ENCODE measurements at regions not wholly inside any gene's neighbourhood (a gene's known extent, or its start where the extent isn't known, plus 50 kb on each side); places are given as distances from the start of the nearest gene placed in this dataset.

DNA sequence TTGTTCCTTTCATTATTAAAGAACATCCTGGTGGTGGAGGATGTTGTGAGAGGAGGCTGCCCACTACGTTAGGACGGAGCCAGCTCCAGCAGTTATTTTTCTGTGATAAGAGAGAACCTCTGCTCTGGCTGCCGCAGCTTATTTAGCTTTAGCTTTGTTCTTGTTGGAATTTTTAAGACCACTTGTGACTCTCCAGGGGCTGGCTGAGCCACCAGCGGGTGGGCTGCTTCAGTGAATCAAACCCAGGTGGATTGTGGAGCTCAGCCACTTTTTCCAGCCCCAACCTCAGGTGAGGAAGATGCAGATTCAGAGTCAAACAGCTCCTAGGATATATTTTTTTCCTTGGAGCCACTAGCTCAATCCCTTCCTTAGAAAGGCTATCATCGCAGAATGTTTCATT is 83.1 kb upstream of the CTTNBP2NL start:
- DNase-seq (ENCODE audit: extremely low read depth, low read depth, low spot score): no peak

DNA sequence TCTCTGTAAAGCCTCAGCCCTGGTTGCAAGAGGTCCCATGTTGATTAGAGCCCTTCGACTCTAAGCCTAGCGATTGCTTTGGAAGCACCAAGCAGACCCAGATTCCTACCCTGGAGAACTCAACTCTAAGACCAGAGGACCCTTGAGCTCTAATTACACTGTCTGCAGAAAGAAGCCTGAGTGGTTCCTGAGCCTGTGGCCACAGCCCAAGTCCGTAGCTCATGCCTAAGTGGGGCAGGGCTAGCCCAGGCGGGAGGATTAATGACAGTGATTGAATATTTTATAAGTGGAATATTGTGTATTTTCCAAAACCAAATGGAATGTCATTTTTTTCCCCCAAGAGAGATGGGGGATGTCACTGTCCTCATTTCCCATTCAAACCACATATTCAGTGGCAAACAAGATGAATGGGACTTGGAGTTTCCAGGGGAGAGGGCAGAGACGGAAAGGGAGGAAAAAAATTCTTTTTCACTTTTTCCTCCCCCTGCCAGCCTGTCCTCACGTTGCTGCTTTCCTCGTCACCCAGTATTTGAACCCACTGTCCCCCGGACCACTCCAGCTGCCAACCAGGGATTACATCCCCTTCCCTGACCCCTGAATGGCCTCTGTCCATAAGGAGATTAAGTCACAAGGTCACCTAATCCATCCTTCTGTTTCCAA is 79.6 kb upstream of the CTTNBP2NL start:
- DNase-seq (ENCODE audit: extremely low read depth, low read depth, low spot score): no peak

DNA sequence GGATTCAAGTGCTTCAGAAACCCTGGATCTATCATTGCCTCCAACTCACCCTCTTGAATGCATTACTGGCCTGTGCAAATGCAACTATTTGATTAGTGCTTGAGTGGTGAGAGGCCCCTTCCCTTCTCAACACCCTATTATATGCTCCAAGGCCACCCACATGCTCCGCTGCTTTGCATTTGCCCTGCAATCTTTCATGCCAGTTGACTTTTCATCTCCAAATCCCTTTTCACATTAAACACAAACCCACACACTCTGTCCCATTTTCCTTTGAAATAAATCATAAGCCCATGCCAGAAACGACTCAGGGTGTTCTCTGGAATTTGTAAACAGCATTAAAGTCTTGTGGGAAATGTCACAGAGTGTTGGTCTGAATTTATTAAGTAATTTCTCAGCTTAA is 78.9 kb upstream of the CTTNBP2NL start:
- no peak for DNase-seq (ENCODE audit: extremely low read depth, low read depth, low spot score)

GRCh38 chr1:112317611-112318062 is 78.4 kb upstream of the CTTNBP2NL start:
- no peak for DNase-seq (ENCODE audit: extremely low read depth, low read depth, low spot score)

GRCh38 chr1:112318263-112318662 is 77.8 kb upstream of the CTTNBP2NL start:
- no peak for DNase-seq (ENCODE audit: extremely low read depth, low read depth, low spot score)

DNA sequence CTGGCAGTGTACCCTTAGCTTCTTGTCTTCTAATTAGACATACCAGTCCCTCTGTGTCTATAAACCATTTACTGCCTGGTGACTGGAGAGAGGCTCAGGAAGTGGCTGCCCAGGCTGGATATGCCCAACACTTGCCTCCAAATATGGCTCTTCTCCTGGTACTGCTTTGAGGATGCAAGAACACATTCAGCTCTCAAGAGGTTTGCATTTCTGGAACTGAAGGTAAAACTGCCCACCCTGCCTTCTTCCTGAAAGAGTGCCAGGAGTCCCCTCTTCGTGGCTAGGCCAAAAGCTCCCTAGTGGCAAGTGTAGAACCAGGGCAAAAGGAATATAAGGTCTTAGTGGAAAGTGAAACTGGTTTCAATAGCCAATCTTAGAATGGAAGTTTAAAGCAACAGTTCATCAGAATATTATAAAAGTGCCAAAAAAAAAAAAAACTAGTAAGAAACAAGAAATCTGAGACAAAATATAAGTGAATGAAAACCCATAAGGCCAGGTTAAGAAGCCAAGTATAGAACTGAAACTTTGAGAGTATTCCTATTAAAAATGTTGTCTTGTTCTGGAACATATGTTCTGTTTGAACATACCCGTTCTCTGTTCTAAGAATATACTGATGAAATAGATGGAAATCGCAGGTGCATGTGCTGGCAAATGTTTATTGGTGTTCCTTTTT is 77.2 kb upstream of the CTTNBP2NL start:
- no peak for DNase-seq (ENCODE audit: extremely low read depth, low read depth, low spot score)

DNA sequence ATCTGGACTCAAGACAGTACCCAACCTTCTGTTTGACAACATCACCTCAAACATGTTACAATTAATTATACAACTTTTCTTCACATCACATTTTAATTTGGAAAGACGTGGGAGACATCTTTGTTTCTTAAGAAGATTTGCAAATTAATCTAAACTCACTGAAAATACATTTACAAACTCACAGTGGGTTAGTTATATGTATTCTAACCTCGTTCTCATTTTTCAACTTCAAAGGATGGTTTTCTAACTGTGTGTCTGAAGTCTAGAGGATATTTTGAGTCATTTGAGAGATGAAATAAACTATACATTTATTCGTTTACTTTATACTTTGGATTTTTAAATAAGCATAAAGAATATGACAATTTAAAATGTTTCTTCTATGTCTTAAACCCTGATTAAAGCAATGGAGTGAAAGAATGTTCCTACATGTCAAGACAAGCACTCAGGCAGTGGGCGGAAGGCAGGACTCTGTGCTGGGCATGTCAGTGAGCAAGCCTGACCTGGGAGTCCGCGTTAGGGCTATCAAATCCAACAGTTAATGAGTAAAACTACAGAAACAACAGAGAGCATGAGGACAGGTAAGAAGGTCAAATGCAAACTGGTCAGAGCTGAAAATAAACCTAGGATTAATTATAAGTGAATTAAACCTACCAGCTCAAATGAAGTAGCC is 76.5 kb upstream of the CTTNBP2NL start:
- no peak for DNase-seq (ENCODE audit: extremely low read depth, low read depth, low spot score)

DNA sequence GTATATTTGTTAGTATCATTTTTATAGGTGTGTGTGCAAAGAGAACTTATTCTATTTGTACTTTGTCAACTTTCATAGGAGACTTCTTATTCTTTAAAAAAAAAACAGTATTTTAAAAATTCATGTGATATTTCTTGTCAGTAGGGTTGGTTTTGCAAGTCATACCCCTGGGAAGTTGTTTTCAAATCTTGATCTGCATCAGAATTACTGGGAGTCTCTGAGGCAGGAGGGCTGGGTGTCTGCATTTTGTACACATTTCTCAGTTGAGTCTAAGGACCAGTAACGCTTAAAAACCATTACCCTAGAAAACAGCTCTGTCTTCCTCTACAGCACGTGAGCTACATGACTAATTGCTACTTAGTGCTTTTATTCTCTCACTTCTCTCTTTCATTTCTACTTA is 76.0 kb upstream of the CTTNBP2NL start:
- DNase-seq (ENCODE audit: extremely low read depth, low read depth, low spot score): no peak

DNA sequence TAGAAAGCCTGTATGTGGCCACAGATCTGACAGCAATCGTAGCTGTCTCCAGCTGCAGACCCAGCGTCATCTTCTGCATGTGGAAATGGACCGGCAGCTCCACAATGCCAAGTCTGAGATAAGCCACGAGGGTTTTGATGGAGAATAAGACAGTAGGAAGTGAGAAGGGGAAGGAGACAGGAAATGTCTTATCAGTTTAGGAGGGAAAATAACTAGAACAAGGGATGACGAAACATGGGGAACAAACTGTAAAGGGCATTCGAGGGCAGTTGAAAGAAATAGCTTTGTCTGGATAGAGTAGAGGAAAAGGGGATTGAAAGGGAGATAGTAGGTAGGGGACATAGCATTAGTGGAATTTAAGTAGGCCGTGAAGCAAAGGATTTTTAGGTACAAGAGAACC is 74.0 kb upstream of the CTTNBP2NL start:
- no peak for DNase-seq (ENCODE audit: extremely low read depth, low read depth, low spot score)

GRCh38 chr1:112322983-112323678 is 72.9 kb upstream of the CTTNBP2NL start:
- DNase-seq (ENCODE audit: extremely low read depth, low read depth, low spot score): no peak

DNA sequence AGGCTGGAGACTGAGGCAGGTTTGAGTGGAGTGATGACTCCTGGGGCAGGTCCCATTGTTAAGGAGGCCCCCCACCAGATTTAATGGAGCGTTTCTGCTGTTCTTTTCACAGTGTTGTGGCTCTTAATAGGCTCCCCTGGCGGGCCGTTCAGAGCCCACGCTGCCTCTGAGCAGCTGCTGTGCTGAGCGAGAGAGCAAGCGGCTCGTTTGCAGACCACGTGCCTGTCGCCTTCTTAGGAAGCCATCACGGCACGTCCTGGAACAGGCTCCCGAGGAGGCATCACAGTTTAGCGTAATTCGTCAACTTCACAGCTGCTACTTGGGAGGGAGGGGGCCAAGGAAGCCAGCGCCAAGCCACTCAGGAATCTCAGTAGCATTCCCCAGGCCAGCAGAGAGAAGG is 70.5 kb upstream of the CTTNBP2NL start:
- DNase-seq (ENCODE audit: extremely low read depth, low read depth, low spot score): no peak

- no peak for DNase-seq (ENCODE audit: extremely low read depth, low read depth, low spot score)
Measured at GRCh38 chr1:112328600-112328999, 67.4 kb upstream of the CTTNBP2NL start.

DNA sequence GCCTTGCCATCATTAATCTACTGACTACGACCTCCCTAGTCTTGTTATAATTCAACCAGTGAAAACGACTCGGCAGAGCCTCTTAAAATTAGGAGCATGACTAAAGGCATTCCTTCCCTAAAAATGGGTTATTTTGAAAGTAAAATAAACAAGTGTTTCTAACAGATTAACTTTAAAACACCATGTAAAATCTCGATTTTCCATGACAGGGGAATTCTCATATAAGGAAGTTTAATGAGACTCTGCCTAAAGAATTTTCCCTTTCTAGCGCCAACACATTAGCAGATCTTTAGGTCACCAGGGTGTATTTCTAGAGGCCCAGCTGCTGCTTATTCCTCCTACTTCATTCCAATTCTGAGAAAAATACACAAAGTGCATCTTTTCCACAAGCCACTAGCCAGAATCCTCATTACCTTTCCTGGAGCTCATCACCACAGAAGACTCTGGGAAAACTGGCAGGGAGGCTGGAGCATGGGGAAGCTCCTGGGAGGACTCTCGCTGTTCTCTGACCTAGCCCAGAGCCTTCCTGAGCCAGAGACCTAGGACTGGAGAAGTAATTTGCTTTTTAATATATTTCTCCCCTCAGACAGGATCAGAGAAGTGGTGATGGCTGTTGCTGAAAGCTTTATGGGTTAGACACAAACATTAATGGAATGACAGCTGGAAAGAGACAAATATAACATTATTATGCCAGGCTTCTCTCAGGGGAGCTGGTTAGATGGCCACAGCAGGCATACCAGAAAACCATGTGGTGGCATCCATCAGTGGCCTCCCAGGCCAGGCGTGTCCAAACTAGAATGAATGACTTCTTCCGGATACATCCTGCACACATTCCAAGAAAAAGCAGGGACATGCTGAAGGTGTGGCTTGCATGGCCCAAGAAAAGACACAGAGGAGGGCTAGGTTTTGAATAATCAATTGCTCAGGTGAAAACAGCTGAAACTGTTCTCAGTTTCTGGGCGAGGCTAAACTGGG is 63.6 kb upstream of the CTTNBP2NL start:
- DNase-seq (ENCODE audit: extremely low read depth, low read depth, low spot score): no peak

DNA sequence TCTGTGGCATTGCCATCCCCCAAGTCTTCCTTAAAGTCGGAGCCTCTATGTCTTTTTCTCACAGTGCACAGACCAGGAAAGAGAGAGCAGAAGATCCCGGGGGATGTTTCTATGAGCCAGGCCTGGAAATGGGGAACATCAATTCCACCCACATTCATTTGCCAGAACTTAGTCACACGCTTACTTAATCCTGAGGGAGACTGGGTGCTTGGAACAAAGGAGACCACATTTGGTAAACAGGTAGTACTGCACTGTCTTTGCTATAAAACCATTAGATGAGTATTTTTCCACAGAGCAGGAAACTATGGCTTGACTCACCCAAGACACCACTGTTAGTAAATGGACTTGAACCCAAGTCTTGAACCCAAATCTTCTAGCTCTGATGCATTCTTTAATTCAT is 60.7 kb upstream of the CTTNBP2NL start:
- no peak for DNase-seq (ENCODE audit: extremely low read depth, low read depth, low spot score)

DNA sequence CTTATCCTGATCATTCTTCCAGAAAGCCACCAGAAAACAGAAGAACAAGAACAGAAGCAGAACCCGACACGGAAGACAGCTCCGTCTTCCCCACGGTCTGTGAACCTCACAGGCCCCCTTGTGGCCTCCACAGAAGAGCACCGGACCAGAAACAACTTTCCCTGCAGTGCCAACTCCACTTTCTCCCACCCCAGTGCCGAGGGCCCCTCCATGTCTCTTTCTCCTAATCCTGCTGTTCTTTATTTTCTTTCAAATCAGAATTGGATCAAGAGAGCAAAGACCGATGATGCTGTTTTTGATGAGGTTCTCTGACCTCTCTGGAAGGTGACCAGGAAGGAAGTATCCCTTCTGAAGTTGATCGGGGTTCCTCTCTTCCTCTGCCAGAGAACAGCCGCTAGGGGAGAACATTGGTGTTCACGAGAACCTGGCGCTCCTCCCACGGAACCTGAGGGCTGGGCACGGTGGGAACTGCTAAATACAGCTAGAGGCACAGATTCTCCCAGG is 58.9 kb upstream of the CTTNBP2NL start:
- DNase-seq (ENCODE audit: extremely low read depth, low read depth, low spot score): peak; percentile 3

DNA sequence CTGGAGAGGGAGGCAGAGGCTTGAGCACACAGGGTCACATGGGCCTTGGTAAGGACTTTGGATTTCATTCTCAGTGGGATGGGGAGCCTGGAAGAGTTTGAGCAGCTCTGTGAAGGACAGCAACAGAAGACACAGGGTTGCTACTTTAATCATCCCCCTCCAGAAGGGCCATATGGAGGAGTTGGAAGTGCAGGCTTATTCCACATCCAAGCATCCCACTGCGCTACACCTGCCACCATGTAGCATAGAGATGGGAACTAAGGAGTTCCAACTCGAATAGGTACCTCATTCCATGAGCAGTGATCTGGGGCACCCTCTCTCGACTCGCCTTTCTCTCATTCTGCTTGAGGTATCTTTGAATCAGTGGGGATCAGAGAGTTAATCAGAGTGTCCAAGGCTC is 54.0 kb upstream of the CTTNBP2NL start:
- DNase-seq (ENCODE audit: extremely low read depth, low read depth, low spot score): no peak

GRCh38 chr1:112342558-112342957 is 53.5 kb upstream of the CTTNBP2NL start:
- no peak for DNase-seq (ENCODE audit: extremely low read depth, low read depth, low spot score)

- no peak for DNase-seq (ENCODE audit: extremely low read depth, low read depth, low spot score)
Measured at GRCh38 chr1:112344754-112345423, 51.1 kb upstream of the CTTNBP2NL start.
